HG02588 (cell line): ENCODE measurements at regions not wholly inside any gene's neighbourhood (a gene's known extent, or its start where the extent isn't known, plus 50 kb on each side); places are given as distances from the start of the nearest gene placed in this dataset.

Experiments
- ATAC-seq: cut with Tn5 transposase; IDR thresholded peaks from one replicate; pipeline ENCODE4 v1.9.1; 2021; ENCODE audit warnings: mild to moderate bottlenecking, moderate library complexity; ENCODE audit not compliant: unreplicated experiment

DNA sequence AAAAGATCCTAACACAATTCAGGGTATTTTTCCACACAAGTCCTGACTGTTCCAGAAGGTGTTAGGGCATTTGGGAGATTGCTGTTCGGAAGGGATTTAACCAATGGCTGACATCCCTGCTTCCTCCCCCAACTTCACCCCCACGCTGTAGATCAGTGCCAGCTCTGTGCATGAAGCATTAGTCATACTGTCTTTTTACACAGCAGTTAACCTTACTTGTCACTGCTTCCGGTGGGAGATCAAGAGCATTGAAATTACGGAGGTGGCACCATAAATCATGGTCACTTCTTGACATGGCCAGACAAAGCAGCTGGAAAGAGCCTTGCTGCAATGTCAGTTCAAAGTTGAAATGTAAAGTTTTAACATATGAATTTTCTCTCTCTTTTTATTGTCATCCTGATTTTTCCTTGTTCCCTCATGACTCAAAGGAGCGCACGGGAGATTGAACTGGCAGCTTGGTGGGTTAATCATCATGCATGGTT lies 70.2 kb downstream of the HRH4 start:
- no peak for ATAC-seq

DNA sequence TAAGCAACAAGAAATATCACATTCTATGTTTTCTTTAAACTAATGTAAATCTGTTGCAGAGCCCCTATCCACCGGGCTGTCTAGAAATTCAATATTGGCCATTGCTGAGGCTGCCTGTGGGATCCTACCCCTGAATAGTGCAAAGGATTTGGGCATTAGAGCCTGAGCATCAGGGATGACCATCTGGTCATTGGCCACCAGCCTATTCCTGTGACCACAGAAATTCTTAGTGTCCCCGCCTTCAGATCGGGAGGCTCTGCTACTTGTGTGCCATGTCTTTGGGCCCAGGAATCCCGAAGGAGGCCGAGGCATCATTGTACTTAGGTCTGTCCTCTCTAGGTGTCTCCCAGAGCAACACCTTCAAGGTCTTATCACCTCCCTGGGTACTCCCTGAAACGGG lies 73.8 kb downstream of the HRH4 start:
- ATAC-seq, result no peak

DNA sequence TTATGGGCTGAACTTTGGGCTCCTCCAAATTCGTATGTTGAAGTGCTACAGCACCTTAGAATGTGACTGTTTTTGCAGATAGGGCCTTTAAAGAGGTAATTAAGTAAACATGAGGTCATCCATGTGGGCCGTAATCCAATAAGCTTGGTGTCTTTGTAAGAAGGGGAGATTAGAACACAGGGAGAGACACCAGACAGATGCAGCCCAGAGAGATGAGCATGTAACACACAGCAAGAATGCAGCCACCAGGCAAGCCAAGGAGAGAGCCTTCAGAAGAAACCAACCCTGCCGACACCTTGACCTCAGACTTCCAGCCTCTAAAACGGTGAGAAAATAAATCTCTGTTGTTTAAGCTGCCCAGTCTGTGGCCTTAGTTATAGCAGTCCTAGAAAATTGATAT lies 74.3 kb downstream of the HRH4 start:
- no peak for ATAC-seq

- ATAC-seq, result no peak
These were observed 75.3 kb downstream of the HRH4 start for GRCh38 chr18:24535527-24536295.

DNA sequence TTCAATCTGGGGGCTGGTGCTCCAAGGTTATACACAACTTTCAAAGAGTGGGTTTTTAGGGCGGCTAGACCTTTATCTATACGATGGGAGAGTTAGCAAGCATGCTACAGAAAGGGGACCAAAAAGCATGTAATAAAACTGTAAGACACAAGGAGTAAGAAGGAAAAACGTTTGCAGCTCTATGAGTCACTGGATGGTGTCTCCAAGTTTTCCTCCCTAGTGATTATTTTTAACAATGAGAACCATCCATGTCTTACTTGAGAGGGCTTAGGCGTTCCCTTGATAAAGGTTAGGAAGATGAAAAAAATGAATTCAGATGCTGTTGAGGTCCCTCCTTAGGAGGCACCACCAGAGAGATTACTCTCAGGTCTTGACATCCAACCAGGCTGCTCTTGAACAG lies 75.9 kb downstream of the HRH4 start:
- no peak for ATAC-seq

- ATAC-seq, result no peak
These were observed 76.4 kb downstream of the HRH4 start for GRCh38 chr18:24536834-24537233.

DNA sequence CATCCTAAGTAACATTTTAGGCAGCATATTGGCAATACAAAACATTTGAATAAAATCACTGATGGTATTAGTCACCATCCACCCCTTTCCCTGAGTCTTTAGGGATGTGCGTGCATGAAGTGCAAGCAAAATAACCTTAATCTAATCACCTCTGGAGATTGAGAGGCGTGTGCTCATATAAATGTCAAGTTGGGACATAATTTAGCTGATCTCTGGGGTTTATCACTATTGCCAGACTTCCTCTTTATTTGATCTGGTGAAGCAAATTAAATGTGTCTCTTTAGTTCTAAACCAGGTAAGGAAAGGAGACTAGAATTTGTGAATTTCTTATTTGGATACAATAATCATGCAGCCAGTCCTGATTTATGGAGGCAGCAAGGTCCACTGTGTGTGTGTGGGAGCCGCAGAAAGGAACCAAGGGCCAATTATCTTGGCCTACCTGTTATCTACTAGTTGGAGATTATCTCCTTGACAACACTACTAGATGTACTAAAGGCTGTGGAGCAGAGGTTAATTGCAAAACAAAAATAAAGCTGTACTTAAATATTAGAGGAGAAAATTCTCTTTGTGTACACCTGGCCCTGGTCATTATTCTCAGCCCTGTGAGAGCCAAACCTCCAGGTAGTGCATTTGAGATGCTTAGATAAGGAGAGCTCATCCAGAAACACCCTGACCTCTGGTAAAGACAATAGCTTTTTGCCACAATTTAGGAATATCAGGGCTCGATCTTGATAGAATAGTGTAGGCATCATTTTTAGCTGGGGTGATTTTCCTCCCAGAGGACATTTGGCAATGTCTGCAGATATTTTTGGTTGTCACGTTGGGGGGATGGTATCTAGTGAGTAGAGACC lies 78.2 kb downstream of the HRH4 start:
- ATAC-seq, result no peak

GRCh38 chr18:24539866-24540617 lies 79.6 kb downstream of the HRH4 start:
- ATAC-seq, result no peak

DNA sequence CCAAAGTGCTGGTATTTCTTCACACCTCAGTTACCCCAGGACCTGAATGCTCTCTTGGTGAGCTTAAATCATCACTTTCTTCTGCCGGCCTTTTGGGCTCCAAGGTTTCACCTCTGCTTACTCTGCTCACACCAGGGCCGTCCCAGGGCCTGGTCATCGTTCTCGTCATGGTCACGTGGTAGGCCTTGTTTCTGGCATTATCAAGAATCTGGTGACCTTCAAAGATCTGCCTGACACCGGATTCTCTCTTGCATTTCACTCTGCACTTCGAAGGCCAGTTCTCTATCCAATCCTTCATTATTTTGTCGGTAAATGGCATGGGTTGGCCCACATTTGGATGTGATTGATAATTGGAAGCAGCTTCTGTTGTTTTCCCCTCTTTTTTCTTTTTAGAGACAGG lies 80.5 kb downstream of the HRH4 start:
- ATAC-seq, result no peak

- ATAC-seq, result no peak
These were observed 82.8 kb downstream of the HRH4 start for GRCh38 chr18:24543086-24543794.

DNA sequence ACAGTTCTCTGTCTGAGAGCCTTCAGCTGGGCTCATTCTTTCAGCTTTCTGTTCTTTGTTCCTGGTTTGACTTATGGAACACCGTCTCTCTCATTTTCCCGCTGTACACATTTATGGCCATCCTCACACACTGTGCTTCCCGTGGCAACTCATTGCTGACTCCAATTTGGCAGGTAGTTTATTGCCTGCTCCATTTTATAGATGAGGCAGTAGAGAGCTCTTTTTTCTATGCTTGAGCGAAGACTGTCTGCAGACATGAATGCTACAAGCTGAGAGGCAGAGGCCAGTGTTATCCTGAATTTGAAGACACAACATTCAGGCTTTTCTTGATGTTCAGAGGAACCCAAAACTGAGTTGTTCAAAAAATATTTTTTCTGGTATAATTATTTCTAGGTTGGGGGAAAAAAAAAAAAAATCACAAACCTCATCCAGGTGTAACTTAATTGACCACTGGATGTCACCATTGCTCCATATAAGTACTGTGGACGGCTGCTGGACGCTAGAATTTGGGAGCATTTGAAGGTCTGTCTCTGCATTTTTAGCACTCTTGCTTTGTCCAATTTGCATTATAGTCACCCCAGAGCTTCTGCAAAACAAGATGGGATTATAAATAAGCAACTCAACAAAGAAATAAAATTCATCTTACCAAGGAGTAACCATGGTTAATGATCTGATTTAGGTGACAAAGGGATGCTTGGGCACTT lies 83.5 kb downstream of the HRH4 start:
- ATAC-seq, result no peak

DNA sequence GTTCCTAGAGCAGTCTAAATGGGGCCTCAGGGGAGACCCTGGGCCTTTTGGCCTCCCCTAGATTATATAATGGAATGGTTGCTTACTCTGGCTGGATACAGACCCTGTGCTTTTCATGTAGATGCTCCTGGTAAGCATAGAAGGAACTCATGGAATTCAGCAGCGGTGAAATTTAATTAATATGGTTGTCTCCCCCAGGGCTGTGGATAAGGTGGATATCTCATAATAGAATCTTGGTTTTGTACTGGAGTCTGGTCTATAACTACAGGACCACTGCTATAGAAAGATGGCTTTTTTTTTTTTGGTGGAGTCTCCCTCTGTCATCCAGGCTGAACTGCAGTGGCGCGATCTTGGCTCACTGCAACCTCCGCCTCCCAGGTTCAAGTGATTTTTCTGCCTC lies 84.5 kb downstream of the HRH4 start:
- no peak for ATAC-seq

GRCh38 chr18:24545651-24546050 lies 85.2 kb downstream of the HRH4 start:
- no peak for ATAC-seq

- no peak for ATAC-seq
These were observed 85.9 kb downstream of the HRH4 start for GRCh38 chr18:24546307-24546706.

- no peak for ATAC-seq
These were observed 88.1 kb downstream of the HRH4 start for GRCh38 chr18:24548583-24548982.

DNA sequence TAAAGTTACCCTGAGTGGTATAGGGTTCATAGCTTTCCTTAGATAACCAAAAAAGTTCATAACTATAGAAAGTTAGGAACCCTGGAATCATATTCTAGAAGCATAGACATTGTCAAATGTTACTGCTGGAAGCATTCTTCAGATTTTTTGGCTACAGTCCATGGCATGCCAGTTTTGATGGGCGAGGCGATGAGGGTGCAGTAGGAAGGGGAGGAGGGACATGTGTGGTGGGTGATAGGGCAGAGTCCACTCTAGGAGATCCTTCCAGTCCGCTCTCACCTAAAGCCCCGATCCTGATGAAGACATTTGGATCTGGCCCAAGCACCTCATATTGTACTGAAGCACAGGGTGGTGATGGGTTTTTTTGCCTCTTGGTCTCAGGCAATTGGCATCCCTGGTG lies 91.8 kb downstream of the HRH4 start:
- no peak for ATAC-seq

GRCh38 chr18:24553571-24554285 lies 93.3 kb downstream of the HRH4 start:
- no peak for ATAC-seq

GRCh38 chr18:24558403-24558802 lies 98.0 kb downstream of the HRH4 start:
- ATAC-seq, result no peak

- no peak for ATAC-seq
These were observed 99.1 kb downstream of the HRH4 start for GRCh38 chr18:24559526-24559925.
